ENCODE measurements at regions not wholly inside any gene's neighbourhood (a gene's known extent, or its start where the extent isn't known, plus 50 kb on each side); places are given as distances from the start of the nearest gene placed in this dataset.
"Not testable (repeated sequence)": the region's sequence is repeated elsewhere in the genome, so short reads cannot be mapped to it uniquely, and the experiment has no call there.

DNA sequence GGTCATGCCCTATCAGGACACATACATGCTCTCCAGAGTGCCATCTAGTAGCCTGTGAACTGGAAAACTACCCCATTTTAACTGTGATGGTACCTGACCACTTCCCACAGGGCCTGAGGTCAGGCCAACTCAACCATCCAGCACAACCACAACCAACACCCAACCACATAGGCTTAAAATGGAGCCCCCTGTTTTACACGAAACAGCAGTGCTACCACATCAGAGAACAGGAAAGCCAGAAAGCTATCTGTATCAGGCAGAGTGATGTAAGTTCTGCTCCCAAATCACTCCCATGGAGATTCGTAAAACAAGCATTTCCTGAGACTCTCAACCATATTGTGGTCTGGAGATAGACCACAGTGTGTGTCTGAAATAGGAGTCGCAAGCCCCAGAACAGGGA lies 1017.3 kb upstream of the EPHA6 start:
- no peak overlapping the region for H3K9ac ChIP-seq (ENCODE audit: low read length)
- H3K4me1 ChIP-seq (ENCODE audit: insufficient read depth, low read length), result no peaks in the 10 kb centered on the region
- no peaks in the 10 kb centered on the region for H3K9me3 ChIP-seq (ENCODE audit: low read length)
- H3K4me3 ChIP-seq (ENCODE audit: low read depth in 1 of 2, low read length in 2 of 2), result no peak overlapping the region
- no peaks in the 10 kb centered on the region for H3K36me3 ChIP-seq (ENCODE audit: insufficient read depth, low read length)
- H3K27me3 ChIP-seq (ENCODE audit: control insufficient read depth in 1 of 2, insufficient read depth in 2 of 2, low read length in 2 of 2), result no peaks in the 10 kb centered on the region
- no peak overlapping the region for H3K27ac ChIP-seq (ENCODE audit: low read depth, low read length)

DNA sequence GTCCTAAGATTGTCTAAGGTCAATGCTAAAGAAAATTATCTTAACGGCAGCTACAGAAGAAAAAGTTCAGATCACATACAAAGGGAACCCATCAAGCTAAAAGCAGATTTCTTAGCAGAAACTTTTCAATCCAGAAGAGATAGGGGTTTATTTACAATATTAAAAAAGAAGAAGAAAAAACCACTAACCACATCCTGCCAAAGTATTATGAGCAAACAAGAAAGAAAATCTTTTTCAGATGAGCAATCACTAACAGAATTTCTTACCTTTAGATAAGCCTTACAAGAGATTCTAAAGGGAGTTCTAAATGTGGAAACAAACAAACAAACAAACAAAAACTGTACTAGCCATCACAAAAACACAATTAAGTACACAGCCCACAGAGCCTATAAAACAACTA lies 1015.8 kb upstream of the EPHA6 start:
- Histone ChIP-seq H3K27me3 (ENCODE audit: control insufficient read depth in 1 of 2, insufficient read depth in 2 of 2, low read length in 2 of 2) (no peaks in the 10 kb centered on the region), H3K4me1 (ENCODE audit: insufficient read depth, low read length) (no peaks in the 10 kb centered on the region), H3K9ac (ENCODE audit: low read length) (no peak overlapping the region), H3K36me3 (ENCODE audit: insufficient read depth, low read length) (no peaks in the 10 kb centered on the region), H3K9me3 (ENCODE audit: low read length) (no peaks in the 10 kb centered on the region), H3K27ac (ENCODE audit: low read depth, low read length) (no peak overlapping the region), H3K4me3 (ENCODE audit: low read depth in 1 of 2, low read length in 2 of 2) (no peak overlapping the region)

GRCh38 chr3:95810462-95810861 lies 1003.9 kb upstream of the EPHA6 start:
- H3K36me3 ChIP-seq (ENCODE audit: insufficient read depth, low read length), result no peaks in the 10 kb centered on the region
- no peaks in the 10 kb centered on the region for H3K4me1 ChIP-seq (ENCODE audit: insufficient read depth, low read length)
- H3K9ac ChIP-seq (ENCODE audit: low read length), result no peak overlapping the region
- H3K4me3 ChIP-seq (ENCODE audit: low read depth in 1 of 2, low read length in 2 of 2), result no peak overlapping the region
- H3K27me3 ChIP-seq (ENCODE audit: control insufficient read depth in 1 of 2, insufficient read depth in 2 of 2, low read length in 2 of 2), result no peaks in the 10 kb centered on the region
- no peak overlapping the region for H3K27ac ChIP-seq (ENCODE audit: low read depth, low read length)
- H3K9me3 ChIP-seq (ENCODE audit: low read length), result no peaks in the 10 kb centered on the region

GRCh38 chr3:95813244-95813643 lies 1001.1 kb upstream of the EPHA6 start:
- Histone ChIP-seq H3K4me3 (ENCODE audit: low read depth in 1 of 2, low read length in 2 of 2) (no peak overlapping the region), H3K27ac (ENCODE audit: low read depth, low read length) (no peak overlapping the region), H3K27me3 (ENCODE audit: control insufficient read depth in 1 of 2, insufficient read depth in 2 of 2, low read length in 2 of 2) (no peaks in the 10 kb centered on the region), H3K4me1 (ENCODE audit: insufficient read depth, low read length) (no peaks in the 10 kb centered on the region), H3K36me3 (ENCODE audit: insufficient read depth, low read length) (no peaks in the 10 kb centered on the region), H3K9me3 (ENCODE audit: low read length) (no peaks in the 10 kb centered on the region), H3K9ac (ENCODE audit: low read length) (no peak overlapping the region)

- no peaks in the 10 kb centered on the region for H3K9me3 ChIP-seq (ENCODE audit: low read length)
- no peaks in the 10 kb centered on the region for H3K36me3 ChIP-seq (ENCODE audit: insufficient read depth, low read length)
- H3K9ac ChIP-seq (ENCODE audit: low read length), result no peak overlapping the region
- no peaks in the 10 kb centered on the region for H3K4me1 ChIP-seq (ENCODE audit: insufficient read depth, low read length)
- H3K27me3 ChIP-seq (ENCODE audit: control insufficient read depth in 1 of 2, insufficient read depth in 2 of 2, low read length in 2 of 2), result no peaks in the 10 kb centered on the region
- H3K4me3 ChIP-seq (ENCODE audit: low read depth in 1 of 2, low read length in 2 of 2), result no peak overlapping the region
- H3K27ac ChIP-seq (ENCODE audit: low read depth, low read length), result no peak overlapping the region
Measured at GRCh38 chr3:95815828-95816227, 998.6 kb upstream of the EPHA6 start.

- Histone ChIP-seq H3K27ac (ENCODE audit: low read depth, low read length) (no peak overlapping the region), H3K9me3 (ENCODE audit: low read length) (no peaks in the 10 kb centered on the region), H3K9ac (ENCODE audit: low read length) (no peak overlapping the region), H3K36me3 (ENCODE audit: insufficient read depth, low read length) (no peaks in the 10 kb centered on the region), H3K4me1 (ENCODE audit: insufficient read depth, low read length) (no peaks in the 10 kb centered on the region), H3K27me3 (ENCODE audit: control insufficient read depth in 1 of 2, insufficient read depth in 2 of 2, low read length in 2 of 2) (no peaks in the 10 kb centered on the region), H3K4me3 (ENCODE audit: low read depth in 1 of 2, low read length in 2 of 2) (no peak overlapping the region)
Measured at GRCh38 chr3:95826419-95826818, 988.0 kb upstream of the EPHA6 start.

- Histone ChIP-seq H3K4me1 (ENCODE audit: insufficient read depth, low read length) (no peaks in the 10 kb centered on the region), H3K9me3 (ENCODE audit: low read length) (no peaks in the 10 kb centered on the region), H3K9ac (ENCODE audit: low read length) (no peak overlapping the region), H3K27me3 (ENCODE audit: control insufficient read depth in 1 of 2, insufficient read depth in 2 of 2, low read length in 2 of 2) (no peaks in the 10 kb centered on the region), H3K36me3 (ENCODE audit: insufficient read depth, low read length) (no peaks in the 10 kb centered on the region), H3K27ac (ENCODE audit: low read depth, low read length) (no peak overlapping the region), H3K4me3 (ENCODE audit: low read depth in 1 of 2, low read length in 2 of 2) (no peak overlapping the region)
Measured at GRCh38 chr3:95832146-95832545, 982.2 kb upstream of the EPHA6 start.

DNA sequence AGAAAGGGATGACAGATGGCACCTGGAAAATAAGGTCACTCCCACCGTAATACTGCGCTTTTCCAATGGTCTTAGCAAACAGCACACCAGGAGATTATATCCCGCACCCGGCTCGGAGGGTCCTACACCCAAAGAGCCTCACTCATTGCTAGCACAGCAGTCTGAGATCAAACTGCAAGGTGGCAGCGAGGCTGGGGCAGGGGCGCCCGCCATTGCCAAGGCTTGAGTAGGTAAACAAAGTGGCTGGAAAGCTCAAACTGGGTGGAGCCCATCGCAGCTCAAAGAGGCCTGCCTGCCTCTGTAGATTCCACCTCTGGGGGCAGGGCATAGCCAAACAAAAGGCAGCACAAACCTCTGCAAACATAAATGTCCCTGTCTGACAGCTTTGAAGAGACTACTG lies 953.8 kb upstream of the EPHA6 start:
- not testable (repeated sequence) for H3K27ac ChIP-seq (ENCODE audit: low read depth, low read length); H3K36me3 ChIP-seq (ENCODE audit: insufficient read depth, low read length); H3K9me3 ChIP-seq (ENCODE audit: low read length); H3K4me3 ChIP-seq (ENCODE audit: low read depth in 1 of 2, low read length in 2 of 2); H3K27me3 ChIP-seq (ENCODE audit: control insufficient read depth in 1 of 2, insufficient read depth in 2 of 2, low read length in 2 of 2); H3K4me1 ChIP-seq (ENCODE audit: insufficient read depth, low read length); H3K9ac ChIP-seq (ENCODE audit: low read length)

DNA sequence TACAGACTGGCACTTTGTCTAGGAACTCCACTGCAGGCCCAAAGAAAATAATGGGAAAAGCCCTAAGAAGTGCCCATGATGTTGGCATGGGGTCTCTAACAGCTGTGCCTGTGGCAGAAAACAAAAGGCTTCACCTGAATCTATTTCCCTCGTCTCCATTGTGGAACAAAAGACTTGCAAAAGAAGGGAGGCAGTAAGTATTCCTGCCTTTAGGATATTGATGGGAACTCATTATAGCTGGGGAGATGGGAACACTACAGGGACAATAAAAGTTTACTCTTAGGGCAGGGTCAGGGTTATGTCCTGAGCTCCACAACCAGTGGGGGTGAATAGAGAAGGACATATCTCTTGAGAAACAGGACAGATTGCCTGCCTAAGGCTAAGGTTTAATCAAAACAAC lies 930.6 kb upstream of the EPHA6 start:
- no peaks in the 10 kb centered on the region for H3K27me3 ChIP-seq (ENCODE audit: control insufficient read depth in 1 of 2, insufficient read depth in 2 of 2, low read length in 2 of 2)

DNA sequence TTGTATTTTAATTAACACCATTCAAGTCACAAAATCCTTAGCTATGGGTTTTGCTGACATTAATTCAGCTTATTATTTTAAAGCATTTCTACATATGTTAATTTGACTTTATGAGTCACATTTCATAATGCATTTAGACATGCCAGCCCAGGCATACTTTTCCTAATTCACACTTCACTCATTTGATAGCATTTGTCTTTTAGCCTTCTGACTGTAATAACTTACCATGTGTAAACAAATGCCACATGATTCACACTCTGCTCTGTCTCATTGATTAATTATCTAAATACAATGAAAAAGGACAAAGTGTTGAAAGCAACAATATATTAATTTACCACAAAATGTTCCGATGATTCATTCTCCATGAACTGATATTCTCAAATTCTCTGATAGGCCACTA lies 927.8 kb upstream of the EPHA6 start:
- Histone ChIP-seq H3K27me3 (ENCODE audit: control insufficient read depth in 1 of 2, insufficient read depth in 2 of 2, low read length in 2 of 2) (no peaks in the 10 kb centered on the region), H3K27ac (ENCODE audit: low read depth, low read length) (no peak overlapping the region), H3K36me3 (ENCODE audit: insufficient read depth, low read length) (no peaks in the 10 kb centered on the region), H3K4me3 (ENCODE audit: low read depth in 1 of 2, low read length in 2 of 2) (no peak overlapping the region), H3K4me1 (ENCODE audit: insufficient read depth, low read length) (no peaks in the 10 kb centered on the region), H3K9me3 (ENCODE audit: low read length) (no peaks in the 10 kb centered on the region), H3K9ac (ENCODE audit: low read length) (no peak overlapping the region)

More for the DNA sequence above, 930.6 kb upstream of the EPHA6 start:
- Histone ChIP-seq H3K36me3 (ENCODE audit: insufficient read depth, low read length) (no peaks in the 10 kb centered on the region), H3K4me1 (ENCODE audit: insufficient read depth, low read length) (no peaks in the 10 kb centered on the region), H3K27ac (ENCODE audit: low read depth, low read length) (no peak overlapping the region), H3K4me3 (ENCODE audit: low read depth in 1 of 2, low read length in 2 of 2) (no peak overlapping the region), H3K9me3 (ENCODE audit: low read length) (no peaks in the 10 kb centered on the region), H3K9ac (ENCODE audit: low read length) (no peak overlapping the region)

- Histone ChIP-seq H3K9ac (ENCODE audit: low read length) (no peak overlapping the region), H3K4me3 (ENCODE audit: low read depth in 1 of 2, low read length in 2 of 2) (no peak overlapping the region), H3K36me3 (ENCODE audit: insufficient read depth, low read length) (no peaks in the 10 kb centered on the region), H3K27ac (ENCODE audit: low read depth, low read length) (no peak overlapping the region), H3K4me1 (ENCODE audit: insufficient read depth, low read length) (no peaks in the 10 kb centered on the region), H3K27me3 (ENCODE audit: control insufficient read depth in 1 of 2, insufficient read depth in 2 of 2, low read length in 2 of 2) (no peaks in the 10 kb centered on the region), H3K9me3 (ENCODE audit: low read length) (no peaks in the 10 kb centered on the region)
Measured at GRCh38 chr3:95887114-95887513, 927.3 kb upstream of the EPHA6 start.

GRCh38 chr3:95894820-95895219 lies 919.6 kb upstream of the EPHA6 start:
- H3K27me3 ChIP-seq (ENCODE audit: control insufficient read depth in 1 of 2, insufficient read depth in 2 of 2, low read length in 2 of 2), result no peaks in the 10 kb centered on the region
- H3K4me1 ChIP-seq (ENCODE audit: insufficient read depth, low read length), result no peaks in the 10 kb centered on the region
- no peak overlapping the region for H3K27ac ChIP-seq (ENCODE audit: low read depth, low read length)
- no peaks in the 10 kb centered on the region for H3K9me3 ChIP-seq (ENCODE audit: low read length)
- no peak overlapping the region for H3K4me3 ChIP-seq (ENCODE audit: low read depth in 1 of 2, low read length in 2 of 2)
- no peak overlapping the region for H3K9ac ChIP-seq (ENCODE audit: low read length)
- H3K36me3 ChIP-seq (ENCODE audit: insufficient read depth, low read length), result no peaks in the 10 kb centered on the region

Data from muscle layer of colon (tissue), 2 donors.